Neuronal stem cell (in vitro differentiated cells): ENCODE measurements at regions not wholly inside any gene's neighbourhood (a gene's known extent, or its start where the extent isn't known, plus 50 kb on each side); places are given as distances from the start of the nearest gene placed in this dataset.

Source experiments
- DNase-seq: peaks from one replicate; pipeline ENCODE4 v3.0.0-alpha.2; 2013; ENCODE audit warnings: low spot score
- H2AFZ ChIP-seq: one replicate; pipeline ENCODE4 v1.6.1; 2013; ENCODE audit warnings: mild to moderate bottlenecking, low read length, inconsistent platforms
- H2AK5ac ChIP-seq: 2 replicates; pipeline ENCODE4 v1.6.1; 2013; ENCODE audit warnings: low read depth, mild to moderate bottlenecking, inconsistent platforms, low read length, moderate library complexity, mixed read lengths
- H2BK120ac ChIP-seq: 2 replicates; pipeline ENCODE4 v1.6.1; 2013; ENCODE audit warnings: low read depth, mild to moderate bottlenecking, inconsistent platforms, low read length, moderate library complexity, mixed read lengths
- H2BK12ac ChIP-seq: one replicate; pipeline ENCODE4 v1.6.1; 2013; ENCODE audit warnings: low read length, inconsistent platforms
- H2BK15ac ChIP-seq: 2 replicates; pipeline ENCODE4 v1.6.1; 2013; ENCODE audit warnings: mild to moderate bottlenecking, low read length, inconsistent platforms, mixed read lengths
- H2BK5ac ChIP-seq: one replicate; pipeline ENCODE4 v1.6.1; 2013; ENCODE audit warnings: inconsistent platforms, mild to moderate bottlenecking, low read length, moderate library complexity
- H3K14ac ChIP-seq: one replicate; pipeline ENCODE4 v1.6.1; 2013; ENCODE audit warnings: low read length, inconsistent platforms
- H3K18ac ChIP-seq: 2 replicates; pipeline ENCODE4 v1.6.1; 2013; ENCODE audit warnings: low read length, inconsistent platforms
- H3K23ac ChIP-seq: 2 replicates; pipeline ENCODE4 v1.6.1; 2013; ENCODE audit warnings: low read depth, mild to moderate bottlenecking, mixed read lengths, low read length, inconsistent platforms; ENCODE audit not compliant: poor library complexity
- H3K27ac ChIP-seq: replicated peaks from 3 replicates; pipeline ENCODE4 v1.5.1; 2013; ENCODE audit warnings: low read length, inconsistent platforms
- H3K27me3 ChIP-seq, 3 experiments: 2 replicates each; pipeline ENCODE4 v1.6.1; 2013; ENCODE audit warnings: low read length in 3 of 3, mild to moderate bottlenecking in 2 of 3, inconsistent platforms in 1 of 3, low read depth in 1 of 3, mixed read lengths in 1 of 3, moderate library complexity in 1 of 3; ENCODE audit not compliant: control insufficient read depth in 3 of 3, insufficient read depth in 3 of 3
- H3K36me3 ChIP-seq, 2 donors: replicated peaks in 1 of 2; 2 replicates each; pipeline ENCODE4 v1.6.1; 2013; ENCODE audit warnings: low read length in 2 of 2; ENCODE audit not compliant: control insufficient read depth in 2 of 2, insufficient read depth in 2 of 2
- H3K4ac ChIP-seq: 2 replicates; pipeline ENCODE4 v1.6.1; 2013; ENCODE audit warnings: inconsistent platforms, mild to moderate bottlenecking, low read length, moderate library complexity
- H3K4me1 ChIP-seq, 2 donors: 1 replicate in 1 of 2; 2 replicates in 1 of 2; pipeline ENCODE4 v1.6.1; 2013; ENCODE audit warnings: low read length in 2 of 2, low read depth in 1 of 2; ENCODE audit not compliant: control insufficient read depth in 2 of 2, insufficient read depth in 1 of 2
- H3K4me2 ChIP-seq: one replicate; pipeline ENCODE4 v1.6.1; 2013; ENCODE audit warnings: mild to moderate bottlenecking, low read length, inconsistent platforms; ENCODE audit not compliant: insufficient read depth, poor library complexity, severe bottlenecking
- H3K4me3 ChIP-seq, 2 donors: 2 replicates each; pipeline ENCODE4 v1.5.1; 2013; ENCODE audit warnings: low read length in 2 of 2, mild to moderate bottlenecking in 2 of 2, inconsistent platforms in 1 of 2, moderate library complexity in 1 of 2
- H3K79me1 ChIP-seq: one replicate; pipeline ENCODE4 v1.6.1; 2013; ENCODE audit warnings: low read depth, mild to moderate bottlenecking, inconsistent platforms, low read length, moderate library complexity
- H3K9ac ChIP-seq: one replicate; pipeline ENCODE4 v1.6.1; 2013; ENCODE audit warnings: mild to moderate bottlenecking, low read depth, low read length, inconsistent platforms; ENCODE audit not compliant: poor library complexity
- H3K9me3 ChIP-seq, 2 donors: replicated peaks in 1 of 2; 2 replicates each; pipeline versions ENCODE3 to v1.6.1; 2013; ENCODE audit warnings: low read length in 2 of 2, mild to moderate bottlenecking in 2 of 2, inconsistent platforms in 1 of 2, low read depth in 1 of 2, mixed read lengths in 1 of 2, moderate library complexity in 1 of 2; ENCODE audit not compliant: control insufficient read depth in 2 of 2, insufficient read depth in 1 of 2
- H4K8ac ChIP-seq: one replicate; pipeline ENCODE4 v1.6.1; 2013; ENCODE audit warnings: low read depth, mild to moderate bottlenecking, inconsistent platforms, low read length, moderate library complexity
- H4K91ac ChIP-seq: one replicate; pipeline ENCODE4 v1.6.1; 2013; ENCODE audit warnings: low read length, low read depth, mild to moderate bottlenecking, inconsistent platforms; ENCODE audit not compliant: poor library complexity
- WGBS, 2 donors: extraction: QIAGEN DNeasy Blood & Tissue Kit; methylation state at CpG; one replicate each; pipeline ENCODE4 v1.1.7; 2013; ENCODE audit warnings: missing lambda C conversion rate in 2 of 2, mixed read lengths in 1 of 2; ENCODE audit not compliant: insufficient read length in 2 of 2, insufficient replicate concordance in 1 of 2; ENCODE audit errors: extremely low coverage in 2 of 2; 5-methylcytosine and 5-hydroxymethylcytosine counted together

- no peak overlapping the region for H2BK5ac ChIP-seq
- H2BK12ac ChIP-seq = no peak overlapping the region
- H3K14ac ChIP-seq = no peak overlapping the region
- peaks cover 0 to 2% of the 10 kb centered on the region in 2 donors for H3K4me1 ChIP-seq
- no peak overlapping the region for H4K91ac ChIP-seq
- no peaks in the 10 kb centered on the region for H3K79me1 ChIP-seq
- H2BK15ac ChIP-seq = no peak overlapping the region
- H3K18ac ChIP-seq = no peak overlapping the region
- H2BK120ac ChIP-seq = no peak overlapping the region
- H3K27me3 ChIP-seq = no peaks in the 10 kb centered on the region
- H3K4me2 ChIP-seq = no peak overlapping the region
- H2AFZ ChIP-seq = peak overlapping the region; percentile 24
- H3K23ac ChIP-seq = no peak overlapping the region
- no peak overlapping the region for H2AK5ac ChIP-seq
- no peak overlapping the region for H3K27ac ChIP-seq
- no CpG with 5 or more reads among the region's 2 CpGs for WGBS, 2 donors
- H3K4ac ChIP-seq = no peak overlapping the region
- no peak overlapping the region for H4K8ac ChIP-seq
- no peaks in the 10 kb centered on the region for H3K36me3 ChIP-seq
- H3K9me3 ChIP-seq = no peaks in the 10 kb centered on the region
- H3K9ac ChIP-seq = no peak overlapping the region
- no peak for DNase-seq
- no peak overlapping the region for H3K4me3 ChIP-seq
These were observed 1026.2 kb upstream of the ZEB2 start for GRCh38 chr2:145546091-145546490.

- Histone ChIP-seq H3K14ac (no peak overlapping the region), H3K36me3 (no peaks in the 10 kb centered on the region), H3K27ac (no peak overlapping the region), H3K9ac (no peak overlapping the region), H3K18ac (no peak overlapping the region), H2AK5ac (no peak overlapping the region), H3K27me3 (no peaks in the 10 kb centered on the region), H3K23ac (no peak overlapping the region), H2BK120ac (no peak overlapping the region), H2BK15ac (no peak overlapping the region), H2BK12ac (no peak overlapping the region), H3K79me1 (no peaks in the 10 kb centered on the region), H3K4ac (no peak overlapping the region), H4K8ac (no peak overlapping the region), H2BK5ac (no peak overlapping the region), H4K91ac (no peak overlapping the region), H3K4me2 (no peak overlapping the region), H2AFZ (no peak overlapping the region), H3K4me3 (no peak overlapping the region), H3K4me1 (peaks cover 0 to 2% of the 10 kb centered on the region in 2 donors), H3K9me3 (no peaks in the 10 kb centered on the region)
- no peak for DNase-seq
- WGBS, 2 donors = 100% methylated on average over 3 of the region's 5 CpGs; no CpG with 5 or more reads in 1 of the 2 donors
These were observed 1023.9 kb upstream of the ZEB2 start for GRCh38 chr2:145543856-145544255.

- H4K91ac ChIP-seq = no peak overlapping the region
- H2AK5ac ChIP-seq = no peak overlapping the region
- no peak overlapping the region for H3K9ac ChIP-seq
- H3K27me3 ChIP-seq = no peaks in the 10 kb centered on the region
- no peak overlapping the region for H2BK12ac ChIP-seq
- DNase-seq = no peak
- no peak overlapping the region for H3K14ac ChIP-seq
- no peak overlapping the region for H2BK120ac ChIP-seq
- no CpG with 5 or more reads among the region's 2 CpGs for WGBS, 2 donors
- H3K4me1 ChIP-seq = peaks cover 0 to 2% of the 10 kb centered on the region in 2 donors
- H3K4ac ChIP-seq = no peak overlapping the region
- H3K9me3 ChIP-seq = no peaks in the 10 kb centered on the region
- no peak overlapping the region for H2BK15ac ChIP-seq
- H3K36me3 ChIP-seq = no peaks in the 10 kb centered on the region
- no peaks in the 10 kb centered on the region for H3K79me1 ChIP-seq
- H3K4me2 ChIP-seq = no peak overlapping the region
- H4K8ac ChIP-seq = no peak overlapping the region
- no peak overlapping the region for H3K18ac ChIP-seq
- H2AFZ ChIP-seq = no peak overlapping the region
- no peak overlapping the region for H3K27ac ChIP-seq
- no peak overlapping the region for H3K4me3 ChIP-seq
- no peak overlapping the region for H2BK5ac ChIP-seq
- H3K23ac ChIP-seq = no peak overlapping the region
These were observed 1023.2 kb upstream of the ZEB2 start for GRCh38 chr2:145543155-145543554.

GRCh38 chr2:145541028-145541427 lies 1021.1 kb upstream of the ZEB2 start:
- no peak overlapping the region for H2AFZ ChIP-seq

More at GRCh38 chr2:145541028-145541427, 1021.1 kb upstream of the ZEB2 start:
- H3K27me3 ChIP-seq = no peaks in the 10 kb centered on the region
- no peak overlapping the region for H3K4me3 ChIP-seq
- no peak overlapping the region for H3K9ac ChIP-seq
- H3K79me1 ChIP-seq = no peaks in the 10 kb centered on the region
- no peak overlapping the region for H2BK12ac ChIP-seq
- H3K27ac ChIP-seq = no peak overlapping the region
- no peak overlapping the region for H3K4ac ChIP-seq
- H2BK120ac ChIP-seq = no peak overlapping the region
- H3K4me1 ChIP-seq = no peaks in the 10 kb centered on the region
- no peak overlapping the region for H3K23ac ChIP-seq
- H3K4me2 ChIP-seq = no peak overlapping the region
- no peak overlapping the region for H2AK5ac ChIP-seq
- H4K8ac ChIP-seq = no peak overlapping the region
- no peaks in the 10 kb centered on the region for H3K36me3 ChIP-seq
- no peak overlapping the region for H2BK15ac ChIP-seq
- H3K14ac ChIP-seq = no peak overlapping the region
- H4K91ac ChIP-seq = no peak overlapping the region
- DNase-seq = no peak
- no peak overlapping the region for H3K18ac ChIP-seq
- no peaks in the 10 kb centered on the region for H3K9me3 ChIP-seq
- no CpG with 5 or more reads among the region's 2 CpGs for WGBS, 2 donors
- no peak overlapping the region for H2BK5ac ChIP-seq
